DMS79 (cell line): ENCODE measurements at regions not wholly inside any gene's neighbourhood (a gene's known extent, or its start where the extent isn't known, plus 50 kb on each side); places are given as distances from the start of the nearest gene placed in this dataset.
"Not testable (repeated sequence)": the region's sequence is repeated elsewhere in the genome, so short reads cannot be mapped to it uniquely, and the experiment has no call there.

Experiments
- DNase-seq: peaks from one replicate; lab custom pipeline; 2025; lab: John Stamatoyannopoulos, UW

DNA sequence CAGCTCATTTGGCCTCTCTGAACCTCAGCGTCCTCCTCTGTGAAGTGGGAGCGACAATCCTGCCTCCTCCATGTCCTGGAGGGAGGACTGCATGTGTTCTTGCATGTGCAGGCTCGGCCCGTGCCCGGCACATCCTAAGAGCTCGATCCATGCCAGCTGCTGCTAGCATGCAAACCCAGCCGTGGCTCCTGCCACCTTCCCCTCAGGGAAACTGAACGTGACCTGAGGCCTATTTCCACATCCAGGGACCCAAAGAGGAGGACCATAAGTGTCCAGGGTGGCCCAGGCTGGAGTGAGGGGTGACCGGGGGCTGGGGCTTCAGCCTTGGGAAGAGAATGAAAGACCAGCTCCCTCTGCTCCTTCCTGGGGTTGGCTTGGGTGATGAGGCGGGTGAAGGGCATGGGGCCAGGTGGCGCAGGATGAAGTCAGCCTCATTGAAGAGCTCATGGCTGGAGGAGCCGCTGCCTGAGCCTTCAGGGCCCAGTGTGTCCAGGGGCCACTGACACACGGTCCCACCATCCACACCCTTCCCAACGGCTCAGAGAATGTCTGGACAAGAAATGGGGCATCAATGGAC is 115.7 kb upstream of the AKAP13 start:
- not testable (repeated sequence) for DNase-seq

DNA sequence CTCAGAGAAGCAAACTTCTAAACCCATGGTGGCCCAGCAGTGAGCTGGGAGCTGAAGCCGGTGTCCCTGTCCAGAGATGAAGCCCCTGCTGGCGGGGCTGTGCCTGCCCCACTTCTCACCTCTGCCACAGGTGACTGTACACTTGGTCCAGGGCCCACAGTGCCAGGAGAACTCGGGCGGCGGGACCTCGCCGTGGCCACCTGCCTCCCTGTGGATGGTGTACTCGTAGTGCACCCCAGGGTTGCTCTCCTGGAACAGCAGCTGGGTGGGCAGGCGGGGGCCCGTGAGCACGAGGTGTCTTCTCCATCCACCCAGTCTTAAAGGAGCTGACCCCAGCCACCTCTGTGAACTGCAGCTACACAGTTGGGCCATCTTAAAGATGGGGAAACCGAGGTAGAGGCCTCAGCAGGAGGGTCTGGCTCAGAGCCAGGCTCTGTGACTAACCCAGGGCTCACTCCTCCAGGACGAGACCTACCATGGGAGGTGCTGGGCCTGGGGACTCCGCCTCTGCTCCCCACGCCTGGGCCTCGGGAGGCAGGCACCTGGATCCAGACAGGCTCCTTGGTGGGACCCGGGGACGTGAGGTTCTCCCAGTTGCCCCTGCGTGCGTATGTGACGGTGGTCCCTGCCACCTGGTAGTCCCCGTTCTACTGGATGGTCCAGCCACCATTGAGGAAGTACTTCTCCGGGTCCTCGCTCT is 113.1 kb upstream of the AKAP13 start:
- DNase-seq: not testable (repeated sequence)

DNA sequence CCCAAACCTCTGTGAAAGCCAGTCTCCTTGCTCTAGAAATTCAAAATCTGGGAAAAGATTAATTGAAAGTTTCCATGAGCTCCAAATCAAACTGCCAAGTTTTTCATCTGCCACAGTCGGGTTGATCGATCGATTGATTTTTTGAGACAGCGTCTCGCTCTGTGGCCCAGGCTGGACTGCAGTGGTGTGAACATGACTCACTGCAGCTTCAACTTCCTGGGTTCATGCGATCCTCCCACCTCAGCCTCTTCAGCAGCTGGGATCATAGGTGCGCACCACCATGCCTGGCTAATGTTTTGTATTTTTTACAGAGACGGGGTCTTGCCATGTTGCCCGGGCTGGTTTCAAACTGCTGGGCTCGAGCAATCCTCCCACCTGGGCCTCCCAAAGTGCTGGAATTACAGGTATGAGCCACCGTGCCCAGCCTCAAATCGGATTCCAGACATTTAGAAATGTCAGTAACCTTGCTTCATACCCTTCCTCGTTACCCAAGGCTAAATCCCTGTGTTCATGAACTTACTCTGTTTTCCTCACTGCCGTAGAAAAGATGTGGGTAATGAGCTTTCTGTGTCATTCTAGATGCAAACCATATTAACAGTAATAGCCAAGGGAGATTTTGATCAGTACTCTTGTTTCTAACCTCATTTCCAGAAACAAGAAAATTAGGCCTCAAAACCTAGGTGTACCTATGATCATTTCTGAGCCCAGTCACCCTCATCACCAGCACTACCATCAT is 105.9 kb upstream of the AKAP13 start:
- no peak for DNase-seq

DNA sequence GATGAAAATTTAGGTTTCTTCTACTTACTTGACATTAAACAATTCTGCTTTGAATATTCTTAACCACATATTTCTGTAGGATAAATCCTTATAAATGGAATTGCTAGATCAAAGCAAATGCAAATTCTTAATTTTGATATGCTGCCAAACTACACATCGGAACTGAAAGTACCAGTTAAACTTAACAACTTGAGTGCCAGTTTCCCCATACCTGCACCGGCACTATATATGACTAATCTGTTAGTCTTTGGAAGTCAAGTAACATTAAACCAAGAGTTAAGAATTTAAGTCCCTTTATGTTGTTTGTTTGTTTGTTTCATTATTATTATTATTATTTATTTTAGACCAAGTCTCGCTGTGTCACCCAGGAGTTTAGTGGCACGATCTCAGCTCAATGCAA is 103.9 kb upstream of the AKAP13 start:
- no peak for DNase-seq

DNA sequence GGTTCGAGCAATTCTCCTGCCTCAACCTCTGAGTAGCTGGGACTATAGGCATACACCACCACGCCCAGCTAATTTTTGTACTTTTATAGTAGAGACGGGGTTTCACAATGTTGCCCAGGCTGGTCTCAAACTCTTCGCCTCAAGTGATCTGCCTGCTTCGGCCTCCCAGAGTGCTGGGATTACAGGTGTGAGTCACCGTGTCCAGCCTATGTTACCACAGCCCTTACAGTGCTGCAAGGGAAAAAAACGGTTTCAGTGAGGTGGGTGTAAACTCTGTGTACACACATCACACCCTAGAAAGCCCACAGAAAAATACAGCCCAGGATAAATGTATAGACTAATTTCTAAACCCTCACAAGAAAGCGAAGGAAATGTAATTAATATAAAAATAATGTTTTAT is 103.5 kb upstream of the AKAP13 start:
- DNase-seq: no peak

DNA sequence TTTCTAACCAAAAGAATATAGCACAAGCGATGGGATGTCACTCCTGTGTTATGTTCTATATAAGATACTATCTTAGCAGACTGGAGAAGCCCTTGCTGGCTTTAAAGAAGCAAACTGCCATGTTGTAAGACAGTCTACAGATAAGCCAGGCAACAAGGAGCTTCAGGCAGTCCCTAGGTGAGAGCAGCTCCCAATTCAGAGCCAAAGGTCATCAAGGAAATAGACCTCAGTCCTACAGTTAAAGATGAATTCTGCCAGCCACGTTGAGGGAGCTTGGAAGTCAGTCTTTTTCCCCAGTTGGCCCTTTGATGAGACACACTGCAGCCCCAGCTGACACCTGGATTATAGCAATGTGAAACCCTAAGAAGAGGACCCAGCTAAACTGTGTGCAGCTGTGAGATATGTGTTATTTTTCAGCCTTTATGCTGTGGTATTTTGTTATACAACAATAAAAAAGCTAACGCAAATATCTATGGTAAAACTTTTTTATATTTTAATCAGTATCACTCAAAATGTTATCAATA is 102.5 kb upstream of the AKAP13 start:
- DNase-seq: no peak

DNA sequence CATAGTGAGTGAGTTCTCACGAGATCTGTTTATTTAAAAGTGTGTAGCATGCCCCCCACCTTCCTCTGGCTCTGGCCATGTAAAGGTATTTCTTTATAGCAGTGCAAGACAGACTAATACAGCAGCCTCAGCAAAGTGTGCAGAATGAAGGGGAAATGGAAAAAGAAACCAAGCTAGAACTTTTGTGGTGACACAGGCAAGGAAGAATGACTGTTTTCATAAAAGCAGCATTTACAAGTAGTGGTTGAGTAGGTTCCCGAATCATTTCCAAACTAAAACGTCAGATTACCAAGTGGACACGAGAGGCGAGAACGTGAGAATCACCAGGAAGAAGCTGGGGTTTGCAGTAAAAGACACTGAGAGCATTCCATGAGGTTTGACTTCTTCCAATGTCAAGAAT is 100.2 kb upstream of the AKAP13 start:
- no peak for DNase-seq

DNA sequence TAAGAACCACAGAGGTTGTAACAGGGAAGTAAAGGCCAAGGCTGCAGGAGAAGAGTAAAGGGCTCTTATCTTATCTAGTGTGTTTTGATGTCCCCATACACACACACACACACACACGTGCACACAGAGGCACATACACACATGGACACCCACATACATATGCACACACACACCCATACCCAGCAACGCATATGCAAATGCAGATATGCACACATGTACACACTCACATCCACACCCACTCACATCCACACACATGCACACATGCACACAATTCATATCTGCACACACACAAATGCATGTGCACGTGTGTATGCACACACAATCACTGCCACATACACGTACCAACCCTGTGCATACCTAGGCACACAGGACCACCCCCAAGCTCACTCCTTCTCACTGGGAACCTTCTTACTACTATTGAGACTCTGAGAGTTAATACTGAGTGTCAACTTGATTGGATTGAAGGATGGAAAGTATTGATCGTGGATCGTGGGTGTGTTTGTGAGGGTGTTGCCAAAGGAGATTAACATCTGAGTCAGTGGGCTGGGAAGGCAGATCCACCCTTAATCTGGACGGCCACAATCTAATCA is 99.0 kb upstream of the AKAP13 start:
- no peak for DNase-seq

DNA sequence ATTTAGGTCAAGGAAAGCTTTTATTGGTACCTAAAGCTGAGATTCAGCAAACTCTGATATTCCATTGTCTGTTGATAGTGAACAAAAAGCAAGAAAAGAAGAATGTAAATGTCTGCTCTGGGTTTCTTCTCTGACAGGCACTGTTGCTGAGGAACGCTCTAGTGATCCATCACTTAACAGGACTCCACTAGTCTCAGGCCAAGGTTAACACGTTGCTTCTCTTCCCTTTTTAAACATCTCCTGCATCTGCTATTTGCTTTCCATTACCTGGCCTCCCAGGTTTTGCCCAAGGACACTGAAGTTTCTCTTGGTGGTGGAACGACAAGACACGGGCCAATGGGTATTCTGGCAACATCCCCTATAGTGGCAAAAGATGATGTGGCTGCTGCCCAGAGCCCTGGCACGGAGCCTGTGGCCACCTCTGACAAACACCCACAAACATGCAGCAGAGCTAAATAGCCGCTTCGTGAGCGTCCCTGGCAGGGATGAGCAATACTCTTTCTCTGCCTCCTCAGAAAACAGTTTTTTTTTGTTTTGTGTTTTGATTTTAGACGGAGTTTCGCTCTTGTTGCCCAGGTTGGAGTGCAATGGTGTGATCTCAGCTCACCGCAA is 97.8 kb upstream of the AKAP13 start:
- DNase-seq: no peak

DNA sequence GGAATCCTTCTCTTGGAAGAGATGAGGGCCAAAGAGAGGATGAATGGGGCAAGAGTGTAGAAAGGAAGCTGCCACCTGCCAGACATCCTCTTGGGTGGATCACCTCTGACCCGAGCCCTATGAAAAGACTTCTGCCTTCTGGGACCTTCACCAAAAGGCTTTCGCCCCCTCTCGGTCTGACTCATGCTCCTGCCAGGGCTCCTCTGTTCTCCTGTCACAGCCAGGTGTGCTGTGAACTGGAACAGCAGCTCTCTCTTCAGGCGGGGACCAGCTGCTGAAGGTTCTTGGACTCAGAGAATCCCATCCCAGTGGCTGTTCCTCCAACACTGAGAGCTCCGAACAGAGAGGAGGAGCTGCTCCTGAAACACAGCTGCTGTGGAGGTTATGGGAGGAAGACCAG is 96.6 kb upstream of the AKAP13 start:
- DNase-seq: peak; percentile 4

DNA sequence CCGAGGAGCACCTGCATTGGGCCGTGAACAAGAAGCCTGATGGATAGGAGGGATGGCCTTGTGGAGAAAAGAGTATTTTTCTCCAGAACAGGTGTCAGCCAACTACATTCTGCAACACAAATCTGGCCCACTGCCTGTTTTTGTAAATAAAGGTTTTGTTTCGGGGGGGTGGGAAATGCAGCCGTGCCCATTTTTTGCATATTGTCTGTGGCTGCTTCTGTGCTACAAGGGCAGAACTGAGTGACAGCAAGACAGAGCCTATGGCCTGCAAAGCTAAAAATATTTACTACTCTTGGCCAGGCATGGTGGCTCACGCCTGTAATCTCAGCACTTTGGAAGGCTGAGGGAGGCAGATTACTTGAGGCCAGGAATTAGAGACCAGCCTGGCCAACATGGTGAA is 95.9 kb upstream of the AKAP13 start:
- no peak for DNase-seq

DNA sequence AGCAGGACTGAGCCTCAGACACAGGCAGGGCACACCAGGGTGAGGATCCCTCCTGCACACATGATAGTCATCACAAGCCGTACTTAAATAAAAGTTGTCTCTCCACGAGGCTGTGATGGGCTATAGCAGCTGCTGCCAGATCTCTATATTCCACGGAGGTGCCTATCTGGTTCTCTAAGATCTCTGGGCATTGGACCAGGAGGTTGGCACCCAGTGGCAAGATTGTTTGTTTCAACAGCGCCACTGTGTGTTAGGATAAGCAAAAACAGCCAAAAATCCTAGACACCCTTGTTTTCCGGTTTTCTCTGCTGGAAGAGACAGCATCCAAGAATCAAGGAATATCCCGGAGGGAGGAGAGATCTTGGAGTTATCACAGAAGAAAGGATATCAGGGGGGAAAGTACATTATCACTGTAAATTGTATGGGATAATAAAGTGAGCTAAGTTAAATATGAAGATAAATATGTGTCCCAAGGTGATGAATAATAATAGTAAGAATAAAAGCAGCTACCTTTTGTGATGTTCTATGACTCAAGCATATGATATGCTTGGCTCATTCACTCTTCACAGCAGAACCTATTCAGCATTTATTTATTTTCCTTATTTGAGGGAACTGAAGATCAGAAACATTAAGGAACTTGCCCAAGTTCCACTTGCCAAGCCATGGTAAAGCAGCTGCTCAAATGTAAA is 90.6 kb upstream of the AKAP13 start:
- DNase-seq: peak; percentile 1

DNA sequence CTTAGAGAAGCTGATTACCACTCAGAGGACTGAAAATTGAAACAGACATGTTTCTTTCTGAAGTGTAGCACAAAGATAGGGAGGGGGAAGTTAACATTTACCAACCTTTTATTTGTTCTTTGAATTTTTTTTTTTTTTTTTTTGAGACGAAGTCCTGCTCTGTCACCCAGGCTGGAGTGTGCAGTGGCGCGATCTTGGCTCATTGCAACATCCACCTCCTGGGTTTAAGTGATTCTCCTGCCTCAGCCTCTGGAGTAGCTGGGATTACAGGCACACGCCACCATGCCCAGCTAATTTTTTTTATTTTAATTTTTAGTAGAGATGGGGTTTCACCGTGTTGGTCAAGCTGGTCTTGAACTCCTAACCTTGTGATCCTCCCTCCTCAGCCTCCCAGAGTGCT is 87.8 kb upstream of the AKAP13 start:
- DNase-seq: not testable (repeated sequence)

DNA sequence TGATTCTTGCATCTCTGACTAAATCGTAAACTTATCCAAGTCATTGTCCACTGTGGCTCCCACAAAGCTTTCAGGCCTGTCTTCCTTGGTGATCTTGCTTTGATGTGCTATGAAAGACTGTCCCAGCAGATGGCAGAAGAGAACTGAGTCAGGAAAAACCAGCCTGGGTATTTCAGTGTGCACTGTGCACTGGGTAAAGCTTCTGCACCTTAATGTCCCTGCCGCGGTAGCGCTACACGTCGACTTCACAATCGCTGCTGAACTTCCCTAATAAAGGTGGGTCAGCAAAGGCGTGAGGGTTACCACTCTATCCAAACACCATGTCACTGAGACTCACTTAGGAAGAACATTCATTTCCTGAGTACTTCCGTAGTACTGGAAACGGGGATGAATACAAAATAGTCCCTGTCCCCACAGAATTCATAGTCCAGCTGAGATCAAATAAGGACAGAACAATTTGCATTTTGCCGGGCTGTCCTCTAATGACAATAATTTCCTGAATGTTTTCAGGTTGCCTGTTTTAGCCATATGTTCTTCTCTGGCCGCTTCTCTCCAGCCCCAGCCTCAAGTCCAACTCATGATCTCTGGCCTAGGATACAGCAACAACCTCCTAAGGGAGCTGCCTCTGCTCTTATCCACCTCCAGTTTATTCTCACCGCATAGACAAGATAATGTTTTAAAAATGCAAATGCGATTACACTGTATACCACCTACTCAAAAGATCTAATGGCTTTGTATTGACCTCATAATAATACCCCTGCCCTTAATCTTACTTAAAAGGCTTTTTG is 83.6 kb upstream of the AKAP13 start:
- peak; percentile 23 for DNase-seq

DNA sequence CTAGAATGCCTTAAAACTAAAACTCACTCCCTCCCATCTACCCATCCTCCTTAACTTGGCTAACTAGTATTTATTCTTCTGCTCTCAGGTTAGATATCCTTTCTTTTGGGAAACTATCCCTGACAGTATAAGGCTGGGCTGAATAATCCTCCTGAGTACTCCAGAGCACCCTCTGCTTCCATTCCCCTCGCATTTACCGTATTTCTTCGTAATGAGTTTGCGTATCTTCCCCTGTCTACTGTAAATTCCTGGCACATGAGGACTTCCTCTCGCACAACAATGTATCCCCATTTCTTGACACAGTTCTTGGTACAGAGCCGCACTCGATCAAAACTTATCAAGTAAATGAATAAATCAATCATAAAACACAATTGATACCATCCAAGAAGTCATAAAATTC is 82.9 kb upstream of the AKAP13 start:
- DNase-seq: no peak

DNA sequence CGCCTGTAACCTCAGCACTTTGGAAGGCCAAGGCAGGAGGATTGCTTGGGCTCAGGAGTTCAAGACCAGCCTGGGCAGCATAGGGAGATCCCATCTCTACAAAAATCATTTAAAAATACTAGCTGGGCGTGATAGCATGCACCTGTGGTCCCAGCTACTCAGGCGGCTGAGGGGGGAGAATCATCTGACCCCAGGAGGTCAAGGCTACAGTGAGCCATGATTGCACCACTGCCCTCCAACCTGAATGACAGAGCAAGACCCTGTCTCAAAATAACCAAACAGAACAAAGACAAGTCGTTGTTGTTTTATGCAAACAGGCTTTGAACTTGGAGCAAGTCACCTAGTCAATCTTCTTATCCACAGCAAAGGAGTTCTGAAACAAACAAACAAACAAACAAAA is 82.0 kb upstream of the AKAP13 start:
- no peak for DNase-seq

DNA sequence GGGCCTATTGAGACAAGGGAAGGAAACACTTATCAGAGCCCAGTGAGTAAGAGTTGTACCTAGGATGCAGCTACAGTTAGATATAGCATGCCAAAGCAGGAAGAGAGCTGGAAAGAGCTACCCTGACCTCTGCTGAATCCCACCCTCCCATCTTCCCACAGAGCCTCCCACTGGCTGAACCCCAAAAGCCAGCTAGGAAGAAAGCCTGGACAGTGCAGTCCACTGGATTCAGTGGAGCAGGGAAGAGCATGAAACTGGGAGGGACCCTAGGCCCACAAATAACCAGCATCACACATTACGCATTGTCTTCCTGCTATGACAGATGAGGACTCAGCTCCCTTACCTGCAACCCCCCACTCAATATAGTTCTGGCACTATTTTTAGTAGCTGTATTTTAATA is 81.5 kb upstream of the AKAP13 start:
- no peak for DNase-seq

DNA sequence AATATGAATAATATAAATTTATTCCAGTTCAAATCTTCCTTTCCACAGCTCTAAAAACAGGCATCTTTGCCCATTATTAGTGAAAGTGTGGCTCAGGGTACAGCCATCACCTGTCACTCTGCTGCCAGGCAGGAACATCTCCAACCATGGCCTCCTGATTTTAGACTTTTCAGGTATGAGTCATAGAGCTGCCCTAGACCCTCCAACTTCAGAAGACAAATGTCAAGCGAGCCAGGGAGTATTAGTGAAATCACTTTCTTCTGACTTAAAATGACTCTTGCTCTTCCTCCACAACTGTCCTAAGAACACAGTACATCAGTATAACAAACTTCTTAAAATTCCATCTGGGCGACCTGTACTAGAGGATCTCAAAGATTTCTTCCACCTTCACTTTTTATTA is 78.1 kb upstream of the AKAP13 start:
- DNase-seq: no peak

DNA sequence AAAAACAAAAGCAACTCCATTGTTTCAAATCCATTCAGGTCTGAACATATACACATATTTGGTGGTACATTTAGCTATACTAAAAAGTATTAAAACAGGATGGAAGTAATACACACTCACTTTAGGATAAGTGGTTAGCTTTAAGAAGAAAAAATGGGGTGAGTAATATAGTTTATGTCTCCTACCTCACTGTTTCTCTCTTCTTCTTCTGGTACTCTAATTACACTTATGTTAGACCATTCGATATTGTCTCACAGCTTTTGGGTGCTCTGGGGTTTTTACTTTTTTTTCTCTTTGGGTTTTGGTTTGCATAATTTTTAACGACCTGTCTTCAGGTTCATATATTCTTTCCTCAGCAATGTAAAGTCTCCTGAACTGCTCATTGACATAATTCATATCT is 75.4 kb upstream of the AKAP13 start:
- DNase-seq: no peak

DNA sequence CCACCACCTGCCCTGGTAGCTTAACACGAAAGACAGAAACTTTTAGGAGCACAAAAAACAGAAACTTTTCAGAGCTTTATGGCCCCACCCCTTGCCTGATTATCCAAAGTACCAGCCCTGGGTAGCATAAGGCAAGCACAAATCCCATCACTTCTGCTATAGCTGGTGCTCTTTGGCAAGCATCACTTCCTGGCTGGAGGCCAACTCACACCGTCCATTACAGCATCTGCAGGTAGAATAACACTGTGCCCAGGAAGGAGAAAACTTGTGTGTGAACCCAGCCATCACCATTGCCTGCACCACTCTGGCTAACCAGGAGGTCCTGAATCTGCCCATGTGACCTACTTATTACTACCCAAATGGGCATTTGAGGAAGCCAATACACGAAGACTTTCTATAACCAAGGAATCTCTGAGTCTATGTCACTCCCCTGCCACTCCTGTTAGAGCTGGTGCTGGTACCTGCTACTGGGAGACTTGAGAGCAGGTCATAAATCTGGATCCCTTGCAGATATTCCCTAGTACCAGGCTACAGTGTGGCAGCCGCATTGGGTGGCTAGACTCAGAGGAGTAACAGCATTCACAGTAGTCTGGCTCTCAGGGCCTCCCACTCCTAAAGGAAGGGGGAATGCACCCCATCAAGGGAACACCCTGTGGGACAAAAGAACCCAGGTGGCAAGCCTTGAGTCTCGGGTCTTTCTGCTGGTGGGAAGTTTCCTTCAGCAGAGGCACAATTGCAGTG is 73.3 kb upstream of the AKAP13 start:
- no peak for DNase-seq
